H9 (cell line): ENCODE measurements at regions not wholly inside any gene's neighbourhood (a gene's known extent, or its start where the extent isn't known, plus 50 kb on each side); places are given as distances from the start of the nearest gene placed in this dataset.
"Not testable (repeated sequence)": the region's sequence is repeated elsewhere in the genome, so short reads cannot be mapped to it uniquely, and the experiment has no call there.

Experiments used
- DNase-seq: peaks from one replicate; pipeline ENCODE4 v3.0.0-alpha.2; 2017
- H2AFZ ChIP-seq: one replicate; pipeline ENCODE4 v1.6.1; 2013; ENCODE audit warnings: mild to moderate bottlenecking, low read length, control low read depth, moderate library complexity
- H2AK5ac ChIP-seq: 2 replicates; pipeline ENCODE4 v1.6.1; 2013; ENCODE audit warnings: low read length, control low read depth, mixed read lengths; ENCODE audit not compliant: insufficient read length
- H2BK120ac ChIP-seq: one replicate; pipeline ENCODE4 v1.6.1; 2013; ENCODE audit warnings: low read depth, mild to moderate bottlenecking, low read length, control low read depth, inconsistent platforms; ENCODE audit not compliant: poor library complexity, severe bottlenecking
- H2BK12ac ChIP-seq: 2 replicates; pipeline ENCODE4 v1.6.1; 2013; ENCODE audit warnings: low read length, control low read depth, mixed read lengths, low read depth; ENCODE audit not compliant: insufficient read length
- H2BK15ac ChIP-seq: 2 replicates; pipeline ENCODE4 v1.6.1; 2013; ENCODE audit warnings: low read depth, low read length, control low read depth
- H2BK20ac ChIP-seq: one replicate; pipeline ENCODE4 v1.6.1; 2013; ENCODE audit warnings: low read depth, mild to moderate bottlenecking, low read length, control low read depth, inconsistent platforms; ENCODE audit not compliant: poor library complexity, severe bottlenecking
- H2BK5ac ChIP-seq: 2 replicates; pipeline ENCODE4 v1.6.1; 2013; ENCODE audit warnings: low read length, control low read depth, mixed read lengths; ENCODE audit not compliant: insufficient read length
- H3K14ac ChIP-seq: 2 replicates; pipeline ENCODE4 v1.6.1; 2013; ENCODE audit warnings: low read length, control low read depth; ENCODE audit not compliant: insufficient read depth
- H3K18ac ChIP-seq: 2 replicates; pipeline ENCODE4 v1.6.1; 2013; ENCODE audit warnings: low read depth, mild to moderate bottlenecking, mixed read lengths, low read length, control low read depth; ENCODE audit not compliant: insufficient read length
- H3K23ac ChIP-seq: 2 replicates; pipeline ENCODE4 v1.6.1; 2013; ENCODE audit warnings: low read length, control low read depth, mixed read lengths, low read depth; ENCODE audit not compliant: insufficient read length
- H3K23me2 ChIP-seq: 2 replicates; pipeline ENCODE4 v1.6.1; 2013; ENCODE audit warnings: low read depth, mild to moderate bottlenecking, mixed read lengths, low read length, control low read depth; ENCODE audit not compliant: insufficient read length, poor library complexity, severe bottlenecking
- H3K27ac ChIP-seq: 2 replicates; pipeline ENCODE4 v1.5.1; 2013; ENCODE audit warnings: low read length, control low read depth, mixed read lengths, low read depth; ENCODE audit not compliant: insufficient read length
- H3K27me3 ChIP-seq: 2 replicates; pipeline ENCODE4 v1.6.1; 2013; ENCODE audit warnings: low read length, control low read depth, inconsistent platforms; ENCODE audit not compliant: insufficient read depth
- H3K4ac ChIP-seq: 2 replicates; pipeline ENCODE4 v1.6.1; 2013; ENCODE audit warnings: low read depth, mild to moderate bottlenecking, control low read depth, inconsistent platforms, low read length, moderate library complexity
- H3K4me1 ChIP-seq: 2 replicates; pipeline ENCODE4 v1.6.1; 2013; ENCODE audit warnings: low read length, control low read depth, inconsistent platforms; ENCODE audit not compliant: insufficient read depth
- H3K4me2 ChIP-seq: 2 replicates; pipeline ENCODE4 v1.6.1; 2013; ENCODE audit warnings: low read length, control low read depth, mixed read lengths; ENCODE audit not compliant: insufficient read length, insufficient read depth
- H3K56ac ChIP-seq: 2 replicates; pipeline ENCODE4 v1.6.1; 2013; ENCODE audit warnings: low read depth, mild to moderate bottlenecking, mixed read lengths, low read length, control low read depth; ENCODE audit not compliant: insufficient read length
- H3K79me1 ChIP-seq: 2 replicates; pipeline ENCODE4 v1.6.1; 2013; ENCODE audit warnings: low read depth, mild to moderate bottlenecking, moderate library complexity, low read length, control low read depth, inconsistent platforms; ENCODE audit not compliant: insufficient read depth, poor library complexity, severe bottlenecking
- H3K79me2 ChIP-seq: 2 replicates; pipeline ENCODE4 v1.6.1; 2013; ENCODE audit warnings: low read length, control low read depth, inconsistent platforms; ENCODE audit not compliant: insufficient read depth
- H3K9ac ChIP-seq: 2 replicates; pipeline ENCODE4 v1.6.1; 2013; ENCODE audit warnings: low read length, control low read depth, mixed read lengths; ENCODE audit not compliant: insufficient read length; ENCODE audit errors: extremely low read depth
- H3K9me3 ChIP-seq: one replicate; pipeline ENCODE4 v1.6.1; 2013; ENCODE audit warnings: low read depth, low read length, inconsistent platforms; ENCODE audit not compliant: control insufficient read depth
- H3T11ph ChIP-seq: one replicate; pipeline ENCODE4 v1.6.1; 2013; ENCODE audit warnings: mild to moderate bottlenecking, low read length, control low read depth, inconsistent platforms
- H4K20me1 ChIP-seq: one replicate; pipeline ENCODE4 v1.6.1; 2013; ENCODE audit not compliant: control insufficient read depth, insufficient read length, insufficient read depth
- H4K5ac ChIP-seq: 2 replicates; pipeline ENCODE4 v1.6.1; 2013; ENCODE audit warnings: low read depth, mild to moderate bottlenecking, mixed read lengths, low read length, control low read depth; ENCODE audit not compliant: insufficient read length
- H4K8ac ChIP-seq: replicated peaks from 2 replicates; pipeline ENCODE4 v1.6.1; 2013; ENCODE audit warnings: low read length, control low read depth, mixed read lengths, low read depth; ENCODE audit not compliant: insufficient read length
- H4K91ac ChIP-seq: 2 replicates; pipeline ENCODE4 v1.6.1; 2013; ENCODE audit warnings: low read depth, mild to moderate bottlenecking, moderate library complexity, mixed read lengths, low read length, control low read depth; ENCODE audit not compliant: insufficient read length
- H3K27ac Mint-ChIP-seq, 3 experiments: 2 replicates in 2 of 3; 3 replicates in 1 of 3; pipeline ENCODE4 v1.8.0; 2020 to 2021; ENCODE audit warnings: mixed read lengths in 3 of 3, mild to moderate bottlenecking in 1 of 3, moderate library complexity in 1 of 3
- H3K27me3 Mint-ChIP-seq: 2 replicates; pipeline ENCODE4 v1.8.0; 2021; ENCODE audit warnings: low read depth, mild to moderate bottlenecking, moderate library complexity, mixed read lengths
- H3K36me3 Mint-ChIP-seq, 3 experiments: 2 replicates in 2 of 3; 3 replicates in 1 of 3; pipeline ENCODE4 v1.8.0; 2020 to 2021; ENCODE audit warnings: low read depth in 3 of 3, mixed read lengths in 3 of 3; ENCODE audit not compliant: insufficient read depth in 1 of 3
- H3K4me1 Mint-ChIP-seq, 2 experiments: 2 replicates each; pipeline ENCODE4 v1.8.0; 2020; ENCODE audit warnings: mixed read lengths in 2 of 2
- H3K4me3 Mint-ChIP-seq, 2 experiments: 2 replicates in 1 of 2; 3 replicates in 1 of 2; pipeline ENCODE4 v1.8.0; 2020 to 2021; ENCODE audit warnings: mild to moderate bottlenecking in 2 of 2, mixed read lengths in 2 of 2, moderate library complexity in 1 of 2
- H3K9me3 Mint-ChIP-seq, 2 experiments: 2 replicates in 1 of 2; 3 replicates in 1 of 2; pipeline ENCODE4 v1.8.0; 2020; ENCODE audit warnings: mild to moderate bottlenecking in 2 of 2, mixed read lengths in 2 of 2, moderate library complexity in 1 of 2
- WGBS: extraction: QIAGEN DNeasy Blood & Tissue Kit; methylation state at CpG from one replicate; pipeline ENCODE4 v1.1.7; 2013; ENCODE audit warnings: missing lambda C conversion rate, low lambda C conversion rate, mixed read lengths; ENCODE audit not compliant: insufficient read length; ENCODE audit errors: extremely low coverage; 5-methylcytosine and 5-hydroxymethylcytosine counted together

- not testable (repeated sequence) for H2BK120ac ChIP-seq, H3K79me1 ChIP-seq, H3K79me2 ChIP-seq, H3K56ac ChIP-seq, H3K27me3 Mint-ChIP-seq, H4K8ac ChIP-seq, H3K27ac Mint-ChIP-seq, H3K23ac ChIP-seq, H3K4me1 ChIP-seq, H2AFZ ChIP-seq, DNase-seq, H2BK20ac ChIP-seq, H3K4me2 ChIP-seq, H2BK15ac ChIP-seq, H3K23me2 ChIP-seq, H2BK5ac ChIP-seq, H4K20me1 ChIP-seq, H2AK5ac ChIP-seq, H3T11ph ChIP-seq, H4K91ac ChIP-seq, H4K5ac ChIP-seq, H3K4me1 Mint-ChIP-seq, H3K36me3 Mint-ChIP-seq, H3K27ac ChIP-seq, H3K4me3 Mint-ChIP-seq, H3K9ac ChIP-seq, H3K14ac ChIP-seq, H3K27me3 ChIP-seq, H3K18ac ChIP-seq, H3K4ac ChIP-seq, H2BK12ac ChIP-seq
- peaks cover 12 to 13% of the 10 kb centered on the region in 2 experiments; a peak in 3 of 5 replicates for H3K9me3 Mint-ChIP-seq
- H3K9me3 ChIP-seq = peaks cover 12% of the 10 kb centered on the region
- WGBS = no CpG with 5 or more reads among the region's 12 CpGs
Observed at GRCh38 chrX:153251952-153252351, 69.6 kb downstream of the PNMA6F start.

GRCh38 chrX:153250762-153251161 is 70.8 kb downstream of the PNMA6F start:
- not testable (repeated sequence) for H3K27ac Mint-ChIP-seq, H4K8ac ChIP-seq, H4K91ac ChIP-seq, H4K20me1 ChIP-seq, H4K5ac ChIP-seq, DNase-seq, H3K23ac ChIP-seq, H3T11ph ChIP-seq, H3K56ac ChIP-seq, H2BK120ac ChIP-seq, H3K79me1 ChIP-seq, H3K4me2 ChIP-seq, H3K4me1 ChIP-seq, H2BK5ac ChIP-seq, H3K36me3 Mint-ChIP-seq, H3K18ac ChIP-seq, H3K27ac ChIP-seq, H2BK20ac ChIP-seq, H3K23me2 ChIP-seq, H3K4me1 Mint-ChIP-seq, H2BK15ac ChIP-seq, H3K27me3 Mint-ChIP-seq, H3K9ac ChIP-seq, H3K79me2 ChIP-seq, H3K14ac ChIP-seq, H2AFZ ChIP-seq, H3K27me3 ChIP-seq, H3K4me3 Mint-ChIP-seq, H3K4ac ChIP-seq, H2BK12ac ChIP-seq, H2AK5ac ChIP-seq
- no CpG with 5 or more reads among the region's 1 CpG for WGBS
- H3K9me3 ChIP-seq = peaks cover 17% of the 10 kb centered on the region
- H3K9me3 Mint-ChIP-seq = peaks cover 17% of the 10 kb centered on the region in 2 experiments; a peak in 4 of 5 replicates
